Glutamatergic neuron (in vitro differentiated cells): ENCODE measurements at regions not wholly inside any gene's neighbourhood (a gene's known extent, or its start where the extent isn't known, plus 50 kb on each side); places are given as distances from the start of the nearest gene placed in this dataset.

Source experiments
- DNase-seq: peaks from one replicate; pipeline ENCODE4 v3.0.0; 2022
- H3K27ac Mint-ChIP-seq: one replicate; pipeline ENCODE4 v1.8.0; 2020; ENCODE audit warnings: mild to moderate bottlenecking, mixed read lengths, inconsistent platforms; ENCODE audit not compliant: unreplicated experiment
- H3K27me3 Mint-ChIP-seq: one replicate; pipeline ENCODE4 v1.8.0; 2020; ENCODE audit warnings: mild to moderate bottlenecking, moderate library complexity, mixed read lengths, inconsistent platforms; ENCODE audit not compliant: unreplicated experiment
- H3K36me3 Mint-ChIP-seq: one replicate; pipeline ENCODE4 v1.8.0; 2020; ENCODE audit warnings: mild to moderate bottlenecking, mixed read lengths, inconsistent platforms; ENCODE audit not compliant: unreplicated experiment
- H3K4me1 Mint-ChIP-seq: one replicate; pipeline ENCODE4 v1.8.0; 2020; ENCODE audit warnings: mild to moderate bottlenecking, low read depth, mixed read lengths, inconsistent platforms; ENCODE audit not compliant: unreplicated experiment
- H3K4me3 Mint-ChIP-seq: one replicate; pipeline ENCODE4 v1.8.0; 2020; ENCODE audit warnings: mild to moderate bottlenecking, mixed read lengths, inconsistent platforms; ENCODE audit not compliant: unreplicated experiment
- H3K9me3 Mint-ChIP-seq: one replicate; pipeline ENCODE4 v1.8.0; 2020; ENCODE audit warnings: mild to moderate bottlenecking, moderate library complexity, mixed read lengths, inconsistent platforms; ENCODE audit not compliant: unreplicated experiment
- TF ChIP-seq, protein P1 (sequence below): fragments of 200-600 bp; sonication (generic); IDR thresholded peaks from one replicate; pipeline ENCODE4 v1.5.0; 2021; ENCODE audit not compliant: partially characterized antibody, unreplicated experiment

DNA sequence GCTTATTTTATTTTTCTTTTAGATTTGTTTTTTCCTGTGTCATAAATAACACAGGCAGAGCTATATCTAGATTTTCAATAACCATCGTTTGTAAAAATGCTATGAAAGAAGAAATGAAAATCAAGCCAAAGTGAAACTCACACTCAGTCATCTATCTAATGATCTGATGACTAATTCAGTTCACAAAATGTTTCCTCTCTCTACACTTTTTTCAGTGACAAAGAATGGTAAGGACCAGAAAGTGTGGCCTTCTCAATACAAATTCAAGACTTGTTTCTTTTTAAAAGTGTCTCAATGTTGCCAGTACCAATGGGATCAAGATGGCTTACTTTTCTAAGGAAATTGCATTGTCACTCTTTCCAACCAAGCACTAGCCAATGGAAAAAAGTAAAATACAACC lies 282.8 kb upstream of the PKN2 start:
- no peak for DNase-seq
- H3K4me1 Mint-ChIP-seq: no peaks in the 10 kb centered on the region
- no peak overlapping the region for H3K27ac Mint-ChIP-seq
- TF ChIP-seq, protein P1, sequence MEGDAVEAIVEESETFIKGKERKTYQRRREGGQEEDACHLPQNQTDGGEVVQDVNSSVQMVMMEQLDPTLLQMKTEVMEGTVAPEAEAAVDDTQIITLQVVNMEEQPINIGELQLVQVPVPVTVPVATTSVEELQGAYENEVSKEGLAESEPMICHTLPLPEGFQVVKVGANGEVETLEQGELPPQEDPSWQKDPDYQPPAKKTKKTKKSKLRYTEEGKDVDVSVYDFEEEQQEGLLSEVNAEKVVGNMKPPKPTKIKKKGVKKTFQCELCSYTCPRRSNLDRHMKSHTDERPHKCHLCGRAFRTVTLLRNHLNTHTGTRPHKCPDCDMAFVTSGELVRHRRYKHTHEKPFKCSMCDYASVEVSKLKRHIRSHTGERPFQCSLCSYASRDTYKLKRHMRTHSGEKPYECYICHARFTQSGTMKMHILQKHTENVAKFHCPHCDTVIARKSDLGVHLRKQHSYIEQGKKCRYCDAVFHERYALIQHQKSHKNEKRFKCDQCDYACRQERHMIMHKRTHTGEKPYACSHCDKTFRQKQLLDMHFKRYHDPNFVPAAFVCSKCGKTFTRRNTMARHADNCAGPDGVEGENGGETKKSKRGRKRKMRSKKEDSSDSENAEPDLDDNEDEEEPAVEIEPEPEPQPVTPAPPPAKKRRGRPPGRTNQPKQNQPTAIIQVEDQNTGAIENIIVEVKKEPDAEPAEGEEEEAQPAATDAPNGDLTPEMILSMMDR: no peak
- no peaks in the 10 kb centered on the region for H3K27me3 Mint-ChIP-seq
- H3K4me3 Mint-ChIP-seq: no peak overlapping the region
- no peaks in the 10 kb centered on the region for H3K36me3 Mint-ChIP-seq
- H3K9me3 Mint-ChIP-seq: no peaks in the 10 kb centered on the region

- no peak for DNase-seq
- peaks cover 2% of the 10 kb centered on the region for H3K9me3 Mint-ChIP-seq
- no peaks in the 10 kb centered on the region for H3K27me3 Mint-ChIP-seq
- H3K4me1 Mint-ChIP-seq: no peaks in the 10 kb centered on the region
- no peak overlapping the region for H3K4me3 Mint-ChIP-seq
- no peaks in the 10 kb centered on the region for H3K36me3 Mint-ChIP-seq
- TF ChIP-seq, protein P1: no peak
- no peak overlapping the region for H3K27ac Mint-ChIP-seq
Measured at GRCh38 chr1:88404582-88404981, 279.5 kb upstream of the PKN2 start.

GRCh38 chr1:88407248-88407647 lies 276.8 kb upstream of the PKN2 start:
- H3K9me3 Mint-ChIP-seq: peaks cover 2% of the 10 kb centered on the region

DNA sequence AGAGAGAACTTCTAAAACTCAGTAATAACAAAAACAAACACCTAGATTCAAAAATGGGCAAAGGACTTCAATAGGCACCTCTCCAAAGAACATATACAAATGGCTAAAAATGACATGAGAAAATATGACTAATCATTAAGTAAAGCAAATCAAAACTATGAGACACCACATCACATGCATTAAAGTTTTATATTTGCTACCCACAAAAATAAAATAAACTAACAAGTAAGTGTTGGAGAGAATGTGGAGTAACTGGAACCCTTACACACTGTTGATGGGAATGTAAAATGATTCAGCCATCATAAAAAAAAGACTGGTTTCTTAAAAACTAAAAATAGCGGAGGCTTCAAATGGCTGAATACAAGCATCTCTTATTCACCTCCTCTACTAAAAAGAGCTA lies 262.1 kb upstream of the PKN2 start:
- peaks cover 18% of the 10 kb centered on the region for H3K36me3 Mint-ChIP-seq
- no peak overlapping the region for H3K27ac Mint-ChIP-seq
- H3K4me3 Mint-ChIP-seq: no peak overlapping the region
- H3K4me1 Mint-ChIP-seq: no peaks in the 10 kb centered on the region
- no peak for DNase-seq
- TF ChIP-seq, protein P1: no peak
- H3K9me3 Mint-ChIP-seq: peaks cover 7% of the 10 kb centered on the region
- peaks cover 2% of the 10 kb centered on the region for H3K27me3 Mint-ChIP-seq

More at GRCh38 chr1:88407248-88407647, 276.8 kb upstream of the PKN2 start:
- Mint-ChIP-seq H3K27me3 (no peaks in the 10 kb centered on the region), H3K27ac (no peak overlapping the region), H3K4me3 (no peak overlapping the region), H3K4me1 (no peaks in the 10 kb centered on the region), H3K36me3 (no peaks in the 10 kb centered on the region)
- TF ChIP-seq, protein P1: no peak
- DNase-seq: no peak

GRCh38 chr1:88433556-88433955 lies 250.5 kb upstream of the PKN2 start:
- H3K9me3 Mint-ChIP-seq: no peaks in the 10 kb centered on the region
- no peaks in the 10 kb centered on the region for H3K36me3 Mint-ChIP-seq
- TF ChIP-seq, protein P1: no peak
- no peak for DNase-seq
- no peak overlapping the region for H3K4me3 Mint-ChIP-seq
- H3K27ac Mint-ChIP-seq: no peak overlapping the region
- no peaks in the 10 kb centered on the region for H3K4me1 Mint-ChIP-seq
- peaks cover 1% of the 10 kb centered on the region for H3K27me3 Mint-ChIP-seq
